Liver (tissue), 3 donors: ENCODE measurements at regions not wholly inside any gene's neighbourhood (a gene's known extent, or its start where the extent isn't known, plus 50 kb on each side); places are given as distances from the start of the nearest gene placed in this dataset.

Experiments
- ATF3 ChIP-seq: IDR thresholded peaks from 2 replicates; pipeline ENCODE4 v1.6.1; 2016; ENCODE audit warnings: antibody characterized with exemption
- CTCF ChIP-seq: fragments of 150-350 bp; IDR thresholded peaks from 2 replicates; pipeline ENCODE4 v1.5.1; 2017; ENCODE audit warnings: improper control_type of control experiment, low read depth, low read length; ENCODE audit not compliant: missing input control
- GABPA ChIP-seq, 2 donors: IDR thresholded peaks in 1 of 2; conservative IDR thresholded peaks in 1 of 2; 2 replicates each; pipeline ENCODE4 v1.6.1; 2016; ENCODE audit warnings: antibody characterized with exemption in 2 of 2, mild to moderate bottlenecking in 1 of 2, moderate library complexity in 1 of 2
- HNF4A ChIP-seq, 2 donors: conservative IDR thresholded peaks; 2 replicates each; pipeline ENCODE4 v1.6.1; 2016; ENCODE audit warnings: antibody characterized with exemption in 2 of 2, mild to moderate bottlenecking in 2 of 2
- HNF4G ChIP-seq: IDR thresholded peaks from 2 replicates; pipeline ENCODE4 v1.6.1; 2016; ENCODE audit warnings: antibody characterized with exemption
- JUND ChIP-seq, 2 donors: IDR thresholded peaks; 2 replicates each; pipeline ENCODE4 v1.6.1; 2016; ENCODE audit warnings: antibody characterized with exemption in 2 of 2
- MAX ChIP-seq: IDR thresholded peaks from 2 replicates; pipeline ENCODE4 v1.6.1; 2016; ENCODE audit warnings: antibody characterized with exemption
- NR2F2 ChIP-seq: IDR thresholded peaks from 2 replicates; pipeline ENCODE4 v1.6.1; 2016; ENCODE audit warnings: antibody characterized with exemption
- SP1 ChIP-seq: IDR thresholded peaks from 2 replicates; pipeline ENCODE4 v1.6.1; 2018; ENCODE audit warnings: antibody characterized with exemption, mild to moderate bottlenecking
- TAF1 ChIP-seq: conservative IDR thresholded peaks from 2 replicates; pipeline ENCODE4 v1.6.1; 2016; ENCODE audit warnings: antibody characterized with exemption, mild to moderate bottlenecking
- YY1 ChIP-seq: IDR thresholded peaks from 2 replicates; pipeline ENCODE4 v1.6.1; 2016; ENCODE audit warnings: antibody characterized with exemption, mild to moderate bottlenecking
- donor health status: healthy.
- donor health status: healthy.

GRCh38 chr9:22374051-22374450 is 72.6 kb upstream of the DMRTA1 start:
- TF ChIP-seq CTCF (no peak), YY1 (no peak), JUND (IDR thresholded peaks at IDR 0.05) (no peak), TAF1 (no peak), HNF4G (no peak), ATF3 (no peak), MAX (no peak), SP1 (no peak), HNF4A (conservative IDR thresholded peaks at IDR 0.05) (no peak), GABPA (IDR thresholded peaks at IDR 0.05 in 1 of 2, conservative IDR thresholded peaks at IDR 0.05 in 1 of 2) (no peak), NR2F2 (no peak)
